ENCODE measurements at regions not wholly inside any gene's neighbourhood (a gene's known extent, or its start where the extent isn't known, plus 50 kb on each side); places are given as distances from the start of the nearest gene placed in this dataset.

GRCh38 chr1:29712801-29713200, 476.5 kb downstream of the PTPRU start:
- TF ChIP-seq CSRNP3 (CRISPR knock-in tag; IDR thresholded peaks at IDR 0.05) (no peak), OSR1 (CRISPR knock-in tag; IDR thresholded peaks at IDR 0.05) (no peak), ZFP30 (CRISPR knock-in tag; IDR thresholded peaks at IDR 0.05) (no peak), GLIS3 (CRISPR knock-in tag; IDR thresholded peaks at IDR 0.05) (no peak), TOX (CRISPR knock-in tag; IDR thresholded peaks at IDR 0.05; ENCODE audit: borderline replicate concordance) (no peak), RARB (CRISPR knock-in tag; IDR thresholded peaks at IDR 0.05) (no peak), ZC3H10 (CRISPR knock-in tag; IDR thresholded peaks at IDR 0.05) (no peak), ZNF8 (CRISPR knock-in tag; IDR thresholded peaks at IDR 0.05) (no peak), CREB5 (CRISPR knock-in tag; IDR thresholded peaks at IDR 0.05; ENCODE audit: low read depth) (no peak), ESRRG (CRISPR knock-in tag; IDR thresholded peaks at IDR 0.05) (no peak), SNAI2 (CRISPR knock-in tag; IDR thresholded peaks at IDR 0.05) (no peak), ZNF565 (CRISPR knock-in tag; conservative IDR thresholded peaks at IDR 0.05; ENCODE audit: low read depth) (no peak), TCF4 (CRISPR knock-in tag; IDR thresholded peaks at IDR 0.05; ENCODE audit: borderline replicate concordance) (no peak), ZFP3 (CRISPR knock-in tag; IDR thresholded peaks at IDR 0.05) (no peak), ZNF70 (CRISPR knock-in tag; IDR thresholded peaks at IDR 0.05) (no peak), ISL1 (CRISPR knock-in tag; IDR thresholded peaks at IDR 0.05) (no peak)
- TF ChIP-seq, protein P1, sequence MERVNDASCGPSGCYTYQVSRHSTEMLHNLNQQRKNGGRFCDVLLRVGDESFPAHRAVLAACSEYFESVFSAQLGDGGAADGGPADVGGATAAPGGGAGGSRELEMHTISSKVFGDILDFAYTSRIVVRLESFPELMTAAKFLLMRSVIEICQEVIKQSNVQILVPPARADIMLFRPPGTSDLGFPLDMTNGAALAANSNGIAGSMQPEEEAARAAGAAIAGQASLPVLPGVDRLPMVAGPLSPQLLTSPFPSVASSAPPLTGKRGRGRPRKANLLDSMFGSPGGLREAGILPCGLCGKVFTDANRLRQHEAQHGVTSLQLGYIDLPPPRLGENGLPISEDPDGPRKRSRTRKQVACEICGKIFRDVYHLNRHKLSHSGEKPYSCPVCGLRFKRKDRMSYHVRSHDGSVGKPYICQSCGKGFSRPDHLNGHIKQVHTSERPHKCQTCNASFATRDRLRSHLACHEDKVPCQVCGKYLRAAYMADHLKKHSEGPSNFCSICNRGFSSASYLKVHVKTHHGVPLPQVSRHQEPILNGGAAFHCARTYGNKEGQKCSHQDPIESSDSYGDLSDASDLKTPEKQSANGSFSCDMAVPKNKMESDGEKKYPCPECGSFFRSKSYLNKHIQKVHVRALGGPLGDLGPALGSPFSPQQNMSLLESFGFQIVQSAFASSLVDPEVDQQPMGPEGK (CRISPR knock-in tag; IDR thresholded peaks at IDR 0.05; ENCODE audit: borderline replicate concordance), result no peak
- ATAC-seq, result no peak

DNA sequence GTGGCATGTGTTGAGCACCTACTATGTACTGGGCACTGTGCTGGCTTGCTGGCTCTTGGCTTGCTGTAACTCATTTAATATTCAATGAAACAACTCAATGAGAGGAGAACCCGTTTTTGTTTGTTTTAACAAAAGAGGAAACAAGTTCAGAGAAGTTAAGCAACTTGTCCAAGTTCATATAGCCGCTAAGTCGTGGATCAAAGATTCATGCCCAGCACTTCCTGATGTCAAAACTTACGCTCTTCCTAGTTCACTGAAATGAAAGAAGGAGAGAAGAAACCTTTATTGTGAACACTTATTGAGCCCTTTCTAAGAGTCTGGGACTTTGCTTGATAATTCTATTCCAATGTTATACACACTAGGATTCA, 475.9 kb downstream of the PTPRU start:
- ATAC-seq, result no peak
- TF ChIP-seq, protein P1 (CRISPR knock-in tag; IDR thresholded peaks at IDR 0.05; ENCODE audit: borderline replicate concordance), result no peak
- TF ChIP-seq TOX (CRISPR knock-in tag; IDR thresholded peaks at IDR 0.05; ENCODE audit: borderline replicate concordance), result no peak
- TF ChIP-seq GLIS3 (CRISPR knock-in tag; IDR thresholded peaks at IDR 0.05), result no peak
- no peak for TF ChIP-seq SNAI2 (CRISPR knock-in tag; IDR thresholded peaks at IDR 0.05)
- TF ChIP-seq RARB (CRISPR knock-in tag; IDR thresholded peaks at IDR 0.05), result no peak
- no peak for TF ChIP-seq ZNF8 (CRISPR knock-in tag; IDR thresholded peaks at IDR 0.05)
- no peak for TF ChIP-seq ESRRG (CRISPR knock-in tag; IDR thresholded peaks at IDR 0.05)
- TF ChIP-seq BACH2 (CRISPR knock-in tag; IDR thresholded peaks at IDR 0.05; ENCODE audit: borderline replicate concordance), result no peak
- TF ChIP-seq ZNF70 (CRISPR knock-in tag; IDR thresholded peaks at IDR 0.05), result no peak
- no peak for TF ChIP-seq CREB5 (CRISPR knock-in tag; IDR thresholded peaks at IDR 0.05; ENCODE audit: low read depth)
- TF ChIP-seq TCF4 (CRISPR knock-in tag; IDR thresholded peaks at IDR 0.05; ENCODE audit: borderline replicate concordance), result no peak
- no peak for TF ChIP-seq ISL1 (CRISPR knock-in tag; IDR thresholded peaks at IDR 0.05)
- TF ChIP-seq ARNTL (CRISPR knock-in tag; IDR thresholded peaks at IDR 0.05; ENCODE audit: borderline replicate concordance, low read depth), result no peak
- no peak for TF ChIP-seq ZC3H10 (CRISPR knock-in tag; IDR thresholded peaks at IDR 0.05)
- no peak for TF ChIP-seq CSRNP3 (CRISPR knock-in tag; IDR thresholded peaks at IDR 0.05)
- no peak for TF ChIP-seq ZNF565 (CRISPR knock-in tag; conservative IDR thresholded peaks at IDR 0.05; ENCODE audit: low read depth)
- no peak for TF ChIP-seq TSHZ2 (CRISPR knock-in tag; IDR thresholded peaks at IDR 0.05)
- TF ChIP-seq POU6F1 (CRISPR knock-in tag; IDR thresholded peaks at IDR 0.05; ENCODE audit: borderline replicate concordance, low read depth), result no peak
- TF ChIP-seq CSDC2 (CRISPR knock-in tag; IDR thresholded peaks at IDR 0.05), result no peak
